NCI-H510A (cell line): ENCODE measurements at regions not wholly inside any gene's neighbourhood (a gene's known extent, or its start where the extent isn't known, plus 50 kb on each side); places are given as distances from the start of the nearest gene placed in this dataset.
A peak's percentile ranks its signal among the peaks of the same experiment; 100 is the strongest.

Source experiments
- DNase-seq: peaks from one replicate; lab custom pipeline; 2025; lab: John Stamatoyannopoulos, UW

GRCh38 chr21:22904385-22904784, 1906.2 kb downstream of the NCAM2 start:
- DNase-seq, result no peak

- DNase-seq, result no peak
Measured at GRCh38 chr21:22925032-22925431, 1926.8 kb downstream of the NCAM2 start.

DNA sequence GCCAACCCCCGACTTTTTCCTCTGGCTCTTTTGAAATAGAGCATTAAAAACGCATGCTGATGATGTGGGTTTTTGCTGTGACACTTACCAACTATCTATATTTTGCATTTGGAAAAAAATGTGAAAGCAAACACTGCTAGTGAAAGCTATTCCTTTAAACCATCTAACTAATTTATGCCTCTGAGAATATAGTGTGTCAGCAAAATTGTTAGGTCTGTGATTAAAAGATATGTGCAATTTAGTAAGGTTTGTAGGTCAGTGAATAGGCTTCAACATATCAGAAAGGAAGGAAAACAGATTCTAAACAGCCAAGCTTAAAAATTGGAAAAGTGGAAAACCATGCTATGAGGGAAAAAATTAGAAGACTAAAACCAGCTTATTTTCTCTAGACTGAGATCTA, 1929.3 kb downstream of the NCAM2 start:
- DNase-seq, result no peak

- no peak for DNase-seq
Measured at GRCh38 chr21:22941779-22942490, 1943.7 kb downstream of the NCAM2 start.

DNA sequence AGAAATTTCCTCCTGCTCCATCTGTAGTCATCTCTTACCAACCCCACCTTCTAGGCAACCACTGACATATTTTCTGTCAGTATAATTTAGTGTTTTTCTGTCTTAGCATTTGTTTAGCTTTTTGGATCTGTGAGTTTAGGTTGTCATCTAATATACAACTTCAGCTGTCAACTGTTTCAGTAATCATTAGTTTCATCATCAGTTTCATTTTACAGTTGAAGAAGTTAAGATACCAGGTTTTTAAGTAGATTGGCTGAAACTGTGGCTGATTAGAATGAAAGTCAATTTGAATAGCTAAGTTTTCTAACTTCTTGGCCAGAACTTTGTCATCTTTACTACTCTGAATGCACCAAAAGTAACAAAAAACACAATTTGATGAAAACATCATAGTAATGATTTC, 1957.3 kb downstream of the NCAM2 start:
- DNase-seq, result no peak

GRCh38 chr21:22961258-22961657, 1963.0 kb downstream of the NCAM2 start:
- no peak for DNase-seq

DNA sequence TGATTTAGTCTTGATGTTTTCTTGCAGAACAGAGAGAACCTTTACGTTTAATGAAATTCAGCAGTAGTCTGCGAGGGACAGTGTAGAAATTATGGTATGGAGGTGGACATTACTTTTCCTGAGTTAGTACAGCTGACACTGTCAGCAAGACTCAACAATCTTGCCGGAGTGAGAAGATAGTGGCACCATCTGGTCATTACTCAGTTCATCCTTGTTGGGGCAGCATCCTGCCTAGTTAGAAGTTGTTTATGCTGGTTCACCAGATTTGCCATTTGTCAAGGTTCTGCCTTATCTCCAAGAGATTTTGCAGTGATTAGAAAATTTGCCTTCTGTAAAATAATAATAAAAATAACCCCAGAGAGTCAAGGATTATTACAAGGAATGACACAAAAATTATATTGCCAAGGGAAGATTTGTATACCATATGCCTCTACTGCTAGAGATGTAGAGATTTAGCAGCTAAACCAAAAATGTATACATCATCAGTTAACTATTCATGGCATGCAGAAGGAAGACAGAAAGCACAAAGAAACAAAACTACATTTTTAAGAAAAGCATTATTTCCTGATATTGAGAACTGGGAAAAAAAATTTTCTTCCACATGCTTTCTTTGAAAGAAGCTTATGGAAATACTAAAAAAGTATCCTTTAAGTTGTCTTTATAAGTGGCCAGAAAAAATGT, 1967.4 kb downstream of the NCAM2 start:
- no peak for DNase-seq

GRCh38 chr21:22981819-22982218, 1983.6 kb downstream of the NCAM2 start:
- no peak for DNase-seq

- no peak for DNase-seq
Measured at GRCh38 chr21:22993144-22993543, 1994.9 kb downstream of the NCAM2 start.

DNA sequence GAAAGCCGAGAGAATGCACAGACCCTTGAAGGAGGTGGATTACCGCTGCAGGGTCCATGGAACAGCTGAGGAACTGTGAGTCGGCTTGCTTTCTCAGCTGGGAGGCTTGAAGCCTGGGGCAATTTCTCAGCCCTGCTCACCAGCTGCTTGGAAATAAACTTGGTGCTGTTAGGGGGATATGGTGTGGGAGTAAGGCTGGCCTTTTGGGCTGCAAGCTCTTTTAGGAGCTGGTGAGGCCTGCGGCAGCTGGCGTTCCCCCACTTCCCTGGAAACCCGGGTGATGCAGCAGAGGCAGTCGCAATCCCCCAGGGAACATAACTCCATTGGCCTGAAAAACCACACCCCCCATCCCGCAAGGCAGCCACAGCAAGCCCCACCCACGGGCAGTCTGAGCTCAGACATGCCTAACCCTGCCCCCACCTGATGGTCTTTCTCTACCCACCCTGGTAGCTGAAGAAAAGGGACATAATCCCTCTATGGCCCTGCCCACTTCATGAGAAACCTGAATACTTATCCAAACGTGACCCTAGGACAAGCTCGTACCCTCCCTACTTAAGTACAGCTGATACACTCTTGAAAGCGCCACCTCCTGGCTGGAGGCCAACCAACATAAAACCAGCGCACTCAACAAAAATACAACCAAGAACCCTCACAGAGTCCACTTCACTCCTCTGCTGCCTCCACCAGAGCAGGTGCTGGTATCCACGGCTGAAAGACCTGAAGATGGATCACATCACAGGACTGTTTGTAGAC, 1995.8 kb downstream of the NCAM2 start:
- DNase-seq, result no peak

- DNase-seq, result no peak
Measured at GRCh38 chr21:23003951-23004350, 2005.7 kb downstream of the NCAM2 start.

DNA sequence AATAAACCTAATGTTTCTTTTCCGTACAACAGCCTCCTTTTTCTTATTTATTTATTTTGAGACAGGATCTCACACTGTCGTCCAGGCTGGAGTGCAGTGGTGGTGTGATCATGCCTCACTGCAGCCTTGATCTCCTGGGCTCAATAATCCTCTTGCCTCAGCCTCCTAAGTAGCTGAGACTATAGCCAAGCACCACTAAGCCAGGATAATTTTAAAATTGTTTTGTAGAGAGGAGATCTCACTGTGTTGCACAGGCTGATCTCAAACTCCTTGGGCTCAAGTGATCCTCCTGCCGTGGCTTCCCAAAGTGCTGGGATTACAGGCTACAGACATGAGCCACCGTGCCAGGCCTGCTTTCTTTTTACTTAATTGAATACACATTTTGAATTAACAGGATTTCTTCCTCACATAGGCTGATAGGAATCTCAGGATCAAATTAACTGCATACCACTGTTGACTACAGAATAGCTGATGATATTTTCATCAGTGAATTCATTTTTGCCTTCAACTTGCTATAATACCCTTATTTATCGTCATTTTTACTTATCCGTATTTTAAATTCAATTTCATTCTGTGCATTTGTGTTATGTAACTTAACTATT, 2010.5 kb downstream of the NCAM2 start:
- DNase-seq, result no peak

- no peak for DNase-seq
Measured at GRCh38 chr21:23009360-23009759, 2011.2 kb downstream of the NCAM2 start.

DNA sequence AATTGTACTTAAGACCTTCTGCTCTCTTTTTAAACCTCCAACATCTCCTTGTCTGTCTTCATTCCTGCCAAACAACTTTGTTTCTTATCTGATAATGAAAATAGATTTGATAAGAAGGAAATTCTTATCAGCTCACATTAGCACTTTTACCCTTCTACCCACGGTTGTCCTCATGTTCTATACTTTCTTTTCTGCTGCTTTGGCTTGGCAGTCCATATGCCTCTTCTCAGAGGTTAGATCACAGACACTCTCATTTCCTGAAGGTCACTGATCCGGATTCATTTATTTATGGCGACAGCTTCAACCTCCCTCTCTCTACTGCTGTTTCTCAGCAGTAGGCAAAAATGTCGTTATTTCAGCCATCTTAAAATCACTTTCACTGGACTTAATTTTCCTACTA, 2015.8 kb downstream of the NCAM2 start:
- DNase-seq, result no peak

GRCh38 chr21:23016617-23017016, 2018.4 kb downstream of the NCAM2 start:
- no peak for DNase-seq

- no peak for DNase-seq
Measured at GRCh38 chr21:23017989-23018388, 2019.8 kb downstream of the NCAM2 start.

DNA sequence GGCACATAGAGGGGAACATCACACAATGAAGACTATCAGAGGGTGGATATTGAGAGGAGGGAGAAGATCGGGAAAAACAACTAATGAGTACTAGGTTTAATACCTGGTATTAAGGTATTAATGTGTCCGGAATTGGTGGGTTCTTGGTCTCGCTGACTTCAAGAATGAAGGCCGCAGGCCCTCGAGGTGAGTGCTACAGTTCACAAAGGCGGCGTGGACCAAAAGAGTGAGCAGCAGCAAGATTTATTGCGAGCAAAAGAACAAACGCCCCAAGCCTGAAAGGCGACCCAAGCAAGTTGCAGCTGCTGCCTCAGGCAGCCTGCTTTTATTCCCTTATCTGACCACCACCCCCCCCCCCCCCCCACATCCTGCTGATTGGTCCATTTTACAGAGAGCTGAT, 2022.8 kb downstream of the NCAM2 start:
- no peak for DNase-seq

- DNase-seq, result peak; percentile 9
Measured at GRCh38 chr21:23021481-23021880, 2023.3 kb downstream of the NCAM2 start.

- no peak for DNase-seq
Measured at GRCh38 chr21:23026878-23027277, 2028.7 kb downstream of the NCAM2 start.

GRCh38 chr21:23039846-23040245, 2041.6 kb downstream of the NCAM2 start:
- no peak for DNase-seq

DNA sequence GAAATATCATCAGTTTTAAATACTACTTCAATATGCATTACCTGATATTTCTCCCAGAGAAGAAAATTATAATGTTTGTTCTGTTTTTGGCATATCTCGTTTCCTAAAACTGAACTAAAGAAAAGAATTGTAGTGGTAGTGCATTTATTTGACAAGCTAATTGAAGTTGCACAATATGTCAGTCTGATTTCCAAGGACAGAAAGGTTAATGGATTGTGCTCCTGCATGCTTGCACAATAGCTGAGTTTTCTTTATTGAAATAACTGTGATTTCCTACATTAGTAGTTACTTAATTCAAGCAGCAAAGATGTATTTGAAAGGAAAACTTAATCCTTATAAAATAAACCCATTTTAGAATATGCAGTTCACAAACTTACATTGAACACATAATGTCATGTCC, 2047.7 kb downstream of the NCAM2 start:
- no peak for DNase-seq

- no peak for DNase-seq
Measured at GRCh38 chr21:23067672-23068071, 2069.5 kb downstream of the NCAM2 start.

- DNase-seq, result no peak
Measured at GRCh38 chr21:23083242-23083641, 2085.0 kb downstream of the NCAM2 start.
